SU-DHL-6 (cell line): ENCODE measurements at regions not wholly inside any gene's neighbourhood (a gene's known extent, or its start where the extent isn't known, plus 50 kb on each side); places are given as distances from the start of the nearest gene placed in this dataset.

Experiments used
- H2AFZ ChIP-seq: fragments of 200-600 bp; sonication (generic); 2 replicates; pipeline ENCODE4 v1.6.1; 2014; ENCODE audit warnings: low read depth, mild to moderate bottlenecking, moderate library complexity, mixed read lengths, antibody characterized with exemption, low read length; ENCODE audit not compliant: severe bottlenecking
- H3F3A ChIP-seq: fragments of 200-600 bp; shearing (Covaris generic); 2 replicates; pipeline ENCODE4 v1.6.0; 2016; ENCODE audit warnings: antibody characterized with exemption, mild to moderate bottlenecking; ENCODE audit not compliant: insufficient read depth
- H3K27ac ChIP-seq: fragments of 200-600 bp; sonication (generic); 2 replicates; pipeline ENCODE4 v1.5.1; 2016; ENCODE audit warnings: low read depth, mild to moderate bottlenecking, low read length, moderate library complexity, mixed read lengths
- H3K27me3 ChIP-seq: fragments of 200-600 bp; sonication (generic), shearing (Covaris generic); 2 replicates; pipeline ENCODE4 v1.6.0; 2014; ENCODE audit warnings: mild to moderate bottlenecking, low read length
- H3K36me3 ChIP-seq: fragments of 200-600 bp; sonication (generic); 2 replicates; pipeline ENCODE4 v1.6.1; 2014; ENCODE audit warnings: mild to moderate bottlenecking, low read length, mixed read lengths
- H3K4me2 ChIP-seq: fragments of 300-600, 200-600 bp; shearing (Covaris generic), sonication (generic); 2 replicates; pipeline ENCODE4 v1.6.0; 2014; ENCODE audit warnings: low read length, low read depth, mild to moderate bottlenecking; ENCODE audit not compliant: poor library complexity, severe bottlenecking
- H3K4me3 ChIP-seq: fragments of 200-600 bp; sonication (generic); 2 replicates; pipeline ENCODE4 v1.5.1; 2014; ENCODE audit warnings: antibody characterized with exemption, low read length, mild to moderate bottlenecking, mixed read lengths; ENCODE audit not compliant: insufficient read depth, poor library complexity, severe bottlenecking
- H3K79me2 ChIP-seq: fragments of 200-600 bp; sonication (generic); 2 replicates; pipeline ENCODE4 v1.6.1; 2014; ENCODE audit warnings: mild to moderate bottlenecking, low read length, moderate library complexity; ENCODE audit not compliant: insufficient read depth
- H3K9ac ChIP-seq: fragments of 200-600 bp; sonication (generic); 2 replicates; pipeline ENCODE4 v1.7.0; 2014; ENCODE audit warnings: mild to moderate bottlenecking, low read length
- H3K9me2 ChIP-seq: fragments of 200-600 bp; sonication (generic); replicated peaks from 2 replicates; pipeline ENCODE4 v1.6.1; 2014; ENCODE audit warnings: low read length; ENCODE audit not compliant: insufficient read depth
- H3K9me3 ChIP-seq: fragments of 200-600 bp; sonication (generic); 2 replicates; pipeline ENCODE4 v1.6.1; 2014; ENCODE audit warnings: low read length, mixed read lengths; ENCODE audit not compliant: insufficient read depth
- H4K20me1 ChIP-seq: fragments of 200-600 bp; sonication (generic); 2 replicates; pipeline ENCODE4 v1.6.1; 2014; ENCODE audit warnings: low read depth, mild to moderate bottlenecking, antibody characterized with exemption, low read length, moderate library complexity, mixed read lengths
- CTCF ChIP-seq: fragments of 200-600 bp; sonication (generic); IDR thresholded peaks from one replicate; pipeline ENCODE4 v1.5.1; 2017; ENCODE audit warnings: antibody characterized with exemption, mild to moderate bottlenecking, low read length, moderate library complexity; ENCODE audit not compliant: insufficient read depth, poor library complexity, severe bottlenecking
- EZH2phosphoT487 ChIP-seq: fragments of 200-600 bp; sonication (generic), shearing (Covaris generic); conservative IDR thresholded peaks from 2 replicates; pipeline ENCODE4 v1.6.1; 2018; ENCODE audit warnings: mild to moderate bottlenecking, antibody characterized with exemption, low read length, moderate library complexity, mixed read lengths

- Histone ChIP-seq H2AFZ (no peak overlapping the region), H3K4me3 (no peak overlapping the region)
- TF ChIP-seq EZH2phosphoT487 (no peak), CTCF (no peak)
Measured at GRCh38 chr15:96266456-96266855, 64.0 kb upstream of the NR2F2 start.

GRCh38 chr15:96267463-96267862 lies 63.0 kb upstream of the NR2F2 start:
- no peaks in the 10 kb centered on the region for H3F3A ChIP-seq
- no peak overlapping the region for H3K27ac ChIP-seq
- no peaks in the 10 kb centered on the region for H3K27me3 ChIP-seq
- H3K9me2 ChIP-seq, result no peaks in the 10 kb centered on the region
- TF ChIP-seq CTCF, result no peak
- TF ChIP-seq EZH2phosphoT487, result no peak
- H3K4me2 ChIP-seq, result no peak overlapping the region
- H3K79me2 ChIP-seq, result no peaks in the 10 kb centered on the region
- no peak overlapping the region for H3K9ac ChIP-seq
- no peaks in the 10 kb centered on the region for H3K36me3 ChIP-seq
- no peaks in the 10 kb centered on the region for H3K9me3 ChIP-seq
- H4K20me1 ChIP-seq, result no peaks in the 10 kb centered on the region
- no peak overlapping the region for H3K4me3 ChIP-seq
- no peak overlapping the region for H2AFZ ChIP-seq

More at GRCh38 chr15:96266456-96266855, 64.0 kb upstream of the NR2F2 start:
- H3K9ac ChIP-seq, result no peak overlapping the region
- no peaks in the 10 kb centered on the region for H3K9me3 ChIP-seq
- H3K9me2 ChIP-seq, result no peaks in the 10 kb centered on the region
- H3K79me2 ChIP-seq, result no peaks in the 10 kb centered on the region
- H3K36me3 ChIP-seq, result no peaks in the 10 kb centered on the region
- H3K27me3 ChIP-seq, result no peaks in the 10 kb centered on the region
- no peak overlapping the region for H3K27ac ChIP-seq
- H3K4me2 ChIP-seq, result no peak overlapping the region
- no peaks in the 10 kb centered on the region for H4K20me1 ChIP-seq
- H3F3A ChIP-seq, result no peaks in the 10 kb centered on the region

- Histone ChIP-seq H3K9me3 (no peaks in the 10 kb centered on the region), H3K4me3 (no peak overlapping the region), H2AFZ (no peak overlapping the region), H3K27ac (no peak overlapping the region), H3F3A (no peaks in the 10 kb centered on the region), H3K36me3 (no peaks in the 10 kb centered on the region), H3K27me3 (no peaks in the 10 kb centered on the region), H3K4me2 (no peak overlapping the region), H3K9ac (no peak overlapping the region), H3K79me2 (no peaks in the 10 kb centered on the region), H4K20me1 (no peaks in the 10 kb centered on the region), H3K9me2 (no peaks in the 10 kb centered on the region)
- TF ChIP-seq EZH2phosphoT487 (no peak), CTCF (no peak)
Measured at GRCh38 chr15:96268442-96269204, 61.9 kb upstream of the NR2F2 start.
